OCI-LY7 (cell line): ENCODE measurements at regions not wholly inside any gene's neighbourhood (a gene's known extent, or its start where the extent isn't known, plus 50 kb on each side); places are given as distances from the start of the nearest gene placed in this dataset.

Source experiments
- EZH2phosphoT487 ChIP-seq: fragments of 200-600 bp; sonication (generic); IDR thresholded peaks from 2 replicates; pipeline ENCODE4 v1.6.1; 2018; ENCODE audit warnings: low read depth, borderline replicate concordance, mild to moderate bottlenecking, mixed run types, antibody characterized with exemption, low read length, moderate library complexity, mixed read lengths
- TF ChIP-seq, protein P1 (sequence below): fragments of 200-600 bp; sonication (generic); conservative IDR thresholded peaks from 2 replicates; pipeline ENCODE4 v1.5.1; 2014; ENCODE audit warnings: mild to moderate bottlenecking, antibody characterized with exemption, low read length, moderate library complexity, mixed read lengths

DNA sequence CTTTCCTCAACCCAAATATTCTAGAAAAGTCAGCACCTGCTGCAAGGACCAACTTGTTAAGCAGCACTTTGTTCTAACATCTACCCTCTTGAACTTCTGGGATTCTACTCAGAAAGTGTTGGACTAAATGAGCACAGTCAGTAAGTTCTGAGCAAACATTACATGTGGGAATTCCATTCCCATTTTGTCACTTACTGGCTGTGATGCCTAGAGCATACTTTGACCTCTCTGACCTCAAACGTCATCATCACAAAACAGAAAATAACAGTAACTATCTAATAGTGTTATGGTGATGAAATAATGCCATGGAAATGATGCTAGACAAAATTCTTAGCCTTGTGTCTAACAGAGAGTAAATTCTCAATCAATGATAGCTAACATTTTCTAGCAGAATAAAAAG, 829.4 kb downstream of the EPHA7 start:
- TF ChIP-seq, protein P1, sequence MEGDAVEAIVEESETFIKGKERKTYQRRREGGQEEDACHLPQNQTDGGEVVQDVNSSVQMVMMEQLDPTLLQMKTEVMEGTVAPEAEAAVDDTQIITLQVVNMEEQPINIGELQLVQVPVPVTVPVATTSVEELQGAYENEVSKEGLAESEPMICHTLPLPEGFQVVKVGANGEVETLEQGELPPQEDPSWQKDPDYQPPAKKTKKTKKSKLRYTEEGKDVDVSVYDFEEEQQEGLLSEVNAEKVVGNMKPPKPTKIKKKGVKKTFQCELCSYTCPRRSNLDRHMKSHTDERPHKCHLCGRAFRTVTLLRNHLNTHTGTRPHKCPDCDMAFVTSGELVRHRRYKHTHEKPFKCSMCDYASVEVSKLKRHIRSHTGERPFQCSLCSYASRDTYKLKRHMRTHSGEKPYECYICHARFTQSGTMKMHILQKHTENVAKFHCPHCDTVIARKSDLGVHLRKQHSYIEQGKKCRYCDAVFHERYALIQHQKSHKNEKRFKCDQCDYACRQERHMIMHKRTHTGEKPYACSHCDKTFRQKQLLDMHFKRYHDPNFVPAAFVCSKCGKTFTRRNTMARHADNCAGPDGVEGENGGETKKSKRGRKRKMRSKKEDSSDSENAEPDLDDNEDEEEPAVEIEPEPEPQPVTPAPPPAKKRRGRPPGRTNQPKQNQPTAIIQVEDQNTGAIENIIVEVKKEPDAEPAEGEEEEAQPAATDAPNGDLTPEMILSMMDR = no peak
- TF ChIP-seq EZH2phosphoT487 = no peak
